SHP77 treated with DMSO at 0.1 percent for 48 hours (cell line): ENCODE measurements at regions not wholly inside any gene's neighbourhood (a gene's known extent, or its start where the extent isn't known, plus 50 kb on each side); places are given as distances from the start of the nearest gene placed in this dataset.

Source experiments
- DNase-seq: peaks from one replicate; lab custom pipeline; 2025; lab: John Stamatoyannopoulos, UW

- DNase-seq, result no peak
These were observed 70.0 kb upstream of the SIM2 start for GRCh38 chr21:36628761-36629460.

GRCh38 chr21:36630485-36631206 is 68.3 kb upstream of the SIM2 start:
- no peak for DNase-seq

GRCh38 chr21:36636016-36636415 is 62.9 kb upstream of the SIM2 start:
- no peak for DNase-seq

GRCh38 chr21:36636439-36636838 is 62.5 kb upstream of the SIM2 start:
- no peak for DNase-seq

GRCh38 chr21:36639769-36640168 is 59.1 kb upstream of the SIM2 start:
- no peak for DNase-seq

- DNase-seq, result no peak
These were observed 58.7 kb upstream of the SIM2 start for GRCh38 chr21:36640174-36640720.

GRCh38 chr21:36640721-36641244 is 58.1 kb upstream of the SIM2 start:
- DNase-seq, result no peak

GRCh38 chr21:36641346-36641745 is 57.6 kb upstream of the SIM2 start:
- DNase-seq, result no peak

- DNase-seq, result no peak
These were observed 57.0 kb upstream of the SIM2 start for GRCh38 chr21:36641886-36642285.

- no peak for DNase-seq
These were observed 56.1 kb upstream of the SIM2 start for GRCh38 chr21:36642777-36643176.

GRCh38 chr21:36643374-36644250 is 55.3 kb upstream of the SIM2 start:
- DNase-seq, result no peak

- DNase-seq, result no peak
These were observed 52.9 kb upstream of the SIM2 start for GRCh38 chr21:36646011-36646410.

- no peak for DNase-seq
These were observed 52.3 kb upstream of the SIM2 start for GRCh38 chr21:36646645-36647044.

- no peak for DNase-seq
These were observed 51.4 kb upstream of the SIM2 start for GRCh38 chr21:36647279-36648093.
